ENCODE measurements at regions not wholly inside any gene's neighbourhood (a gene's known extent, or its start where the extent isn't known, plus 50 kb on each side); places are given as distances from the start of the nearest gene placed in this dataset.

DNA sequence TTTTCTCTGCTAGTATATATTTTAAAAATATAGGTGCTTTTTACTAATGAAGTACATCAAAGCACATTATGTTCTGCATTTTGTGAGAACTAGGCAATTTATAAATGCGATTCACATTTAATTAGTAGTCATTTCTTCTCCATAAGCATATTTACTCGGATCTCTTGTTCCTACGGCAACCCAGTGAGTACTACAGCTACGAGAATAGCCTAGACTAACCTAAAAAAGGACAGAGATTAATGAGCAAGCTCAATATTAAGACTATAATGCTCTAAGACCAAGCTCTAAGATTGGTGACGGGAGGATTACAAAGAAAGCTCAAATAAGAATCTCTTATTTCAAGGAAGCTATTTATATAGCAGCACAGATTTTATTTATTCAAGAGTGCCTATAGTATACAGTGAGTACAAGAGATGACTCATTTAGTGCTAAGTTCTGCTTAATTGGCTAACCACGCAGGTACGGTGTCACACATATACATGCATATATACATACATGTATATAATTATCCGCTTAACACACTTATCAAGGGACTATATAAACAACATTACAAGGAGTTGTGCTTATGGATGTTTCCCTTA, 364.7 kb downstream of the GPD2 start:
- CTCF ChIA-PET: no interaction called here
- no peaks in the 10 kb centered on the region for H3K4me1 Mint-ChIP-seq

GRCh38 chr2:156803243-156803642, 367.1 kb downstream of the GPD2 start:
- H3K27me3 Mint-ChIP-seq: peaks cover 5% of the 10 kb centered on the region
- no peak overlapping the region for H3K27ac Mint-ChIP-seq
- POLR2A ChIA-PET: no interaction called here
- H3K9me3 Mint-ChIP-seq: no peaks in the 10 kb centered on the region
- H3K4me1 Mint-ChIP-seq: no peaks in the 10 kb centered on the region
- CTCF ChIA-PET: no interaction called here
- H3K4me3 Mint-ChIP-seq: no peak overlapping the region
- H3K36me3 Mint-ChIP-seq (ENCODE audit: low read depth): no peaks in the 10 kb centered on the region
- DNase-seq: no peak

More for the DNA sequence above, 364.7 kb downstream of the GPD2 start:
- POLR2A ChIA-PET: no interaction called here
- Mint-ChIP-seq H3K4me3 (no peak overlapping the region), H3K27ac (no peak overlapping the region), H3K27me3 (peaks cover 5% of the 10 kb centered on the region), H3K36me3 (ENCODE audit: low read depth) (no peaks in the 10 kb centered on the region), H3K9me3 (no peaks in the 10 kb centered on the region)
- DNase-seq: no peak

GRCh38 chr2:156803967-156804366, 367.8 kb downstream of the GPD2 start:
- H3K27ac Mint-ChIP-seq: no peak overlapping the region

GRCh38 chr2:156810094-156810493, 373.9 kb downstream of the GPD2 start:
- no peaks in the 10 kb centered on the region for H3K36me3 Mint-ChIP-seq (ENCODE audit: low read depth)
- H3K4me3 Mint-ChIP-seq: no peak overlapping the region
- DNase-seq: no peak
- ChIA-PET CTCF (no interaction called here), POLR2A (no interaction called here)
- no peaks in the 10 kb centered on the region for H3K9me3 Mint-ChIP-seq
- no peaks in the 10 kb centered on the region for H3K27me3 Mint-ChIP-seq
- H3K27ac Mint-ChIP-seq: no peak overlapping the region
- no peaks in the 10 kb centered on the region for H3K4me1 Mint-ChIP-seq

More at GRCh38 chr2:156803967-156804366, 367.8 kb downstream of the GPD2 start:
- ChIA-PET CTCF (no interaction called here), POLR2A (no interaction called here)
- DNase-seq: no peak
- Mint-ChIP-seq H3K4me1 (no peaks in the 10 kb centered on the region), H3K4me3 (no peak overlapping the region), H3K9me3 (no peaks in the 10 kb centered on the region), H3K36me3 (ENCODE audit: low read depth) (no peaks in the 10 kb centered on the region), H3K27me3 (peaks cover 5% of the 10 kb centered on the region)

- Mint-ChIP-seq H3K27me3 (no peaks in the 10 kb centered on the region), H3K4me1 (no peaks in the 10 kb centered on the region), H3K4me3 (no peak overlapping the region), H3K9me3 (no peaks in the 10 kb centered on the region), H3K27ac (no peak overlapping the region), H3K36me3 (ENCODE audit: low read depth) (no peaks in the 10 kb centered on the region)
- POLR2A ChIA-PET: no interaction called here
- CTCF ChIA-PET: no interaction called here
- DNase-seq: no peak
Measured at GRCh38 chr2:156812496-156812895, 376.3 kb downstream of the GPD2 start.

GRCh38 chr2:156817430-156817829, 381.3 kb downstream of the GPD2 start:
- ChIA-PET POLR2A (no interaction called here), CTCF (interaction anchor here (0.5 kb wide), 1 partner anchor 1900 kb away, joined by 4 read pairs; no protein-coding TSS in a partner anchor)

DNA sequence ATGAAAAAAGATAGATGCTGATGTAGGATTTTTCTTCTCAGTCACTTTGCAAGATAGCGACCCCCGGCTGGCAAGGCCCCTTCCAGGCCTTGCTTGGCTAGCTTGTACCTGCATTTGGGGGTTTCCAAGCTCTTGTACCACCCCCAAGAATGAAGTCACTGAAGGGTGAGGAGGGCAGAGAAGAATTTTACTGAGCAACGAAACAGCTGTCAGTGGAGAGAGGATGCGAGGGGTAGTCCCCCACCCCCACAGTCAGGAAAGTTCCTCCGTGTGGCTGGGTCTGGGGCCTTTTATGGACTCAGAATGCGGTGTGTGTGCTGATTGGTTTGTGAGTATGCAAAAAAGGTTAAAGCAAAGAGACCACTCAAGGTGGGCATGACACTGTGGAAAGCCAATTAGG, 382.0 kb downstream of the GPD2 start:
- no peak overlapping the region for H3K27ac Mint-ChIP-seq
- H3K27me3 Mint-ChIP-seq: no peaks in the 10 kb centered on the region
- no peak for DNase-seq
- H3K9me3 Mint-ChIP-seq: no peaks in the 10 kb centered on the region
- ChIA-PET CTCF (interaction anchor here (0.5 kb wide), 1 partner anchor 1899 kb away, joined by 4 read pairs; no protein-coding TSS in a partner anchor), POLR2A (no interaction called here)
- no peak overlapping the region for H3K4me3 Mint-ChIP-seq
- H3K4me1 Mint-ChIP-seq: peaks cover 1% of the 10 kb centered on the region
- no peaks in the 10 kb centered on the region for H3K36me3 Mint-ChIP-seq (ENCODE audit: low read depth)

More at GRCh38 chr2:156817430-156817829, 381.3 kb downstream of the GPD2 start:
- Mint-ChIP-seq H3K27ac (no peak overlapping the region), H3K36me3 (ENCODE audit: low read depth) (no peaks in the 10 kb centered on the region), H3K4me1 (peaks cover 1% of the 10 kb centered on the region), H3K4me3 (no peak overlapping the region), H3K9me3 (no peaks in the 10 kb centered on the region), H3K27me3 (no peaks in the 10 kb centered on the region)
- DNase-seq: no peak

GRCh38 chr2:156818944-156819343, 382.8 kb downstream of the GPD2 start:
- ChIA-PET POLR2A (no interaction called here), CTCF (no interaction called here)
- no peak overlapping the region for H3K4me3 Mint-ChIP-seq
- H3K4me1 Mint-ChIP-seq: peaks cover 1% of the 10 kb centered on the region
- no peak for DNase-seq
- H3K9me3 Mint-ChIP-seq: no peaks in the 10 kb centered on the region
- no peak overlapping the region for H3K27ac Mint-ChIP-seq
- H3K36me3 Mint-ChIP-seq (ENCODE audit: low read depth): no peaks in the 10 kb centered on the region
- H3K27me3 Mint-ChIP-seq: no peaks in the 10 kb centered on the region

- CTCF ChIA-PET: no interaction called here
- no peak overlapping the region for H3K4me3 Mint-ChIP-seq
Measured at GRCh38 chr2:156826341-156826933, 390.3 kb downstream of the GPD2 start.

DNA sequence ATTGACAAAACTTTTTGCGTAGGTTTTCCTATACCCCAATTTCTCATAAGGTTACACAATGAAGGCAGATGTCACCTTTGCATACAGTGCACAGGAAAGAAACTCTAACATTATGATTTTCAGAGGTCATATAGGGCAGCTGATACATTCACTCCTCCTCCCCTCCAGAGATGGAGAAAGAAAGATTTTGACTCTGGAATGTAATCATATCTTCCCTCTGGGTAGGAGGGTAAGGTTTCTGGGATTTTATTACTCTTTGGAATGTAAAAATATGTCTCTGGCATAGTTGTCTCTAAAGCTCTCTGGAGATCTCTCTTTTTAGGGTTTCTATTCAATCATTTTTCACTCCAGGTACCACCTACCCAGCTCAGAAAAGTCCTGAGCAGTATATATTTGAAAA, 398.3 kb downstream of the GPD2 start:
- no peaks in the 10 kb centered on the region for H3K36me3 Mint-ChIP-seq (ENCODE audit: low read depth)
- no peak overlapping the region for H3K27ac Mint-ChIP-seq
- no peak overlapping the region for H3K4me3 Mint-ChIP-seq
- H3K4me1 Mint-ChIP-seq: no peaks in the 10 kb centered on the region
- no peak for DNase-seq
- ChIA-PET CTCF (no interaction called here), POLR2A (no interaction called here)
- no peaks in the 10 kb centered on the region for H3K27me3 Mint-ChIP-seq
- H3K9me3 Mint-ChIP-seq: no peaks in the 10 kb centered on the region

More at GRCh38 chr2:156826341-156826933, 390.3 kb downstream of the GPD2 start:
- peaks cover 3% of the 10 kb centered on the region for H3K9me3 Mint-ChIP-seq
- H3K27me3 Mint-ChIP-seq: no peaks in the 10 kb centered on the region
- no peak for DNase-seq
- POLR2A ChIA-PET: no interaction called here
- no peaks in the 10 kb centered on the region for H3K36me3 Mint-ChIP-seq (ENCODE audit: low read depth)
- no peaks in the 10 kb centered on the region for H3K4me1 Mint-ChIP-seq
- H3K27ac Mint-ChIP-seq: no peak overlapping the region

DNA sequence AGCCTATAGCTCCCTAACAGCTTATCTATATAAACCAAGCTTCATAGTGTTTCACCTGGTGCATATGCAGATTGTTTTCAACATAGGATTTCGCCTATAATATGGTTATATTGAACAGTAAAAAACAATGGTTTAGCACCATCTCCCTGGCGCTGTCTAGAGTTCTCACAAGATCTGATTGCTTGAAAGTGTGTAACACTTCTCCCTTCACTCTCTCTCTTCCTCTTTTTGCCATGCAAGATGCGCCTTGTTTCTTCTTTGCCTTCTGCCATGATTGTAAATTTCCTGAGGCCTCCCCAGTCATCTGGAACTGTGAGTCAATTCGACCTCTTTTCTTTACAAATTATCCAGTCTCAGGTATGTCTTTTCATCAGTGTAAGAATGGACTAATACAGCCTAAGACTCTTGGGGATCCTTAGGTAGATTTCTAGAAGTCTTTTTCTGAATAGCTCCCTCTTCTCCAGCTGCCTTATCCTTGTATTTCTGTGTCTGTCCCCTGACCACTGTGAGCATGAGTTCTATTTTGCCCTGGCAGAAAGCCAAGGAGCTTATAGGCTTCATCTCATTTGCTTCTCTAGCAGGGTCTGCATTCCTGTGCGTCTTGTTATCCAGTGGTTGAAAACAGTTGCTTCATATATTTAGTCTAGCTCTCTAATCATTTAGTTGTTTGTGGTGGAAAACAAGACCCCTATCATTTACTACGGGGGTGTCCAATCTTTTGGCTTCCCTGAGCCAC, 401.6 kb downstream of the GPD2 start:
- no peaks in the 10 kb centered on the region for H3K36me3 Mint-ChIP-seq (ENCODE audit: low read depth)
- no peak overlapping the region for H3K27ac Mint-ChIP-seq
- CTCF ChIA-PET: no interaction called here
- H3K9me3 Mint-ChIP-seq: no peaks in the 10 kb centered on the region
- H3K4me1 Mint-ChIP-seq: no peaks in the 10 kb centered on the region
- POLR2A ChIA-PET: no interaction called here
- H3K27me3 Mint-ChIP-seq: no peaks in the 10 kb centered on the region
- H3K4me3 Mint-ChIP-seq: no peak overlapping the region
- no peak for DNase-seq

DNA sequence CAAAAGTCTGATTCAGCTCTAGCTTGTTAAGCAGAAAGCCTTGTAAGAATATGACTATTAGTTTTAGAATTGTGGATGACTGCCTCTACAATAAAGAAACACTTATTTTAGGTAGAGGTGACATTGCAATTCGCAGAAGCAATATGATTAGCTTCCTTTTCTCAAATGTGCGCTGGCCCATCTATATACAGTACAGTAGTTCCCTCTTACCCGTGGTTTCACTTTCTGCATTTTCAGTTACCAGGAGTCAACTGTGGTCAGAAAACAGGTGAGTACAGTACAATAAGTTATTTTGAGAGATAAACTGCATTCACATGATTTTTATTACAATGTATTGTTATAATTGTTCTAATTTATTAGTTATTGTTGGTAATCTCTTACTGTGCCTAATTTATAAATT, 405.1 kb downstream of the GPD2 start:
- Mint-ChIP-seq H3K9me3 (no peaks in the 10 kb centered on the region), H3K4me1 (no peaks in the 10 kb centered on the region), H3K36me3 (ENCODE audit: low read depth) (no peaks in the 10 kb centered on the region), H3K4me3 (no peak overlapping the region), H3K27ac (no peak overlapping the region), H3K27me3 (peaks cover 3% of the 10 kb centered on the region)
- ChIA-PET CTCF (no interaction called here), POLR2A (no interaction called here)
- no peak for DNase-seq

DNA sequence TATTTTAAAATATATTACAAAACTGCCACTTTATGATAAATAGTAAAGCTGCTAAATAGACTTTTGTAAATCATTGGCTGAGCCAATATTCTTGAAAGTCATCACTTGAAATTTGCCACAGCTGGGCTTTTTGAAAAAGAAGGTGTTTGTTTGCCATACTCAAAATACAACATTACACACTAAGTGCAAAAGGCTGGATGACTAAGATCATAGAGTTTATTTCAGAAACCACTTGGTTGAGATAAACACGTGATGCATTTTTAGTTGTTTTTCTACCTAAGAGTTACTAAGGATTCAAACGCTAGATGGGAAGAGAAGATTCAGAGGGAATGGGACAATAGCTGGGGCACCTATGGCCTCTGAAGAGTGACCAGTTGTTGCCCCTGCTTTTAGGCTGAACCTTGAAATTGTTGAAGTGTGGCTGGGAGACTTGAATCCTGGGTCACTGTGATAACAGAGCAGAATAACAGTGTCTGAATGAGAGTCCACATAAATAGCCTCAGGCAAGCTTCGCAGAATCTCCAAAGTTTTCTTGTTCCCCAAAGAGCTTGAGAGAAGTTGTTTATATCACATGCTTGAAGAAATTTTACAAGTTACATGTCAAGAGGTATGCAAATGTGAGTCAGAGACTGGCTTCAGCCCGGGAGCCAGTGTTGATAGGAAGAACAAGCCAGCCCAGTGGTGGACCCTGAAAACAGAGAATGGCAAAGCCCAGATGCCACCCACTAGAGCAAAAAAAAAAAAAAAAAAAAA, 409.8 kb downstream of the GPD2 start:
- no peaks in the 10 kb centered on the region for H3K9me3 Mint-ChIP-seq
- H3K27ac Mint-ChIP-seq: no peak overlapping the region
- H3K27me3 Mint-ChIP-seq: peaks cover 3% of the 10 kb centered on the region
- H3K36me3 Mint-ChIP-seq (ENCODE audit: low read depth): no peaks in the 10 kb centered on the region
- DNase-seq: no peak
- POLR2A ChIA-PET: no interaction called here
- CTCF ChIA-PET: interaction anchor here (0.6 kb wide), 1 partner anchor 991 kb away, joined by 3 read pairs; no protein-coding TSS in a partner anchor
- no peaks in the 10 kb centered on the region for H3K4me1 Mint-ChIP-seq
- no peak overlapping the region for H3K4me3 Mint-ChIP-seq

All from activated CD4-positive, alpha-beta T cell treated with anti-CD3 and anti-CD28 coated beads, Interleukin-2, amount 10 ng/mL, durations not matched to agents 7 days and 5 days (primary cell).